H1 (cell line): ENCODE measurements at regions not wholly inside any gene's neighbourhood (a gene's known extent, or its start where the extent isn't known, plus 50 kb on each side); places are given as distances from the start of the nearest gene placed in this dataset.
"Not testable (repeated sequence)": the region's sequence is repeated elsewhere in the genome, so short reads cannot be mapped to it uniquely, and the experiment has no call there.

Experiments
- BRCA1 ChIP-seq: IDR thresholded peaks from 2 replicates; pipeline ENCODE4 v1.6.1; 2012; ENCODE audit warnings: low read depth, low read length, improper control_type of control experiment
- CTCF ChIP-seq, 3 experiments: IDR thresholded peaks; 1 replicate in 2 of 3; 2 replicates in 1 of 3; pipeline versions ENCODE4 v1.5.1 to v1.6.1; 2011; ENCODE audit warnings: low read length in 3 of 3, mild to moderate bottlenecking in 3 of 3, inconsistent platforms in 2 of 3, low read depth in 1 of 3, moderate library complexity in 1 of 3; ENCODE audit not compliant: insufficient read depth in 1 of 3; ENCODE audit errors: control extremely low read depth in 1 of 3
- JUND ChIP-seq: IDR thresholded peaks from 2 replicates; pipeline ENCODE4 v1.6.1; 2011; ENCODE audit warnings: mild to moderate bottlenecking, improper control_type of control experiment, low read length
- KDM1A ChIP-seq: fragments of 200-600, 300-600 bp; sonication (generic); IDR thresholded peaks from 2 replicates; pipeline ENCODE4 v1.7.1; 2016; ENCODE audit warnings: mild to moderate bottlenecking, low read length, borderline replicate concordance
- PHF8 ChIP-seq: fragments of 200-600 bp; sonication (generic); conservative IDR thresholded peaks from 2 replicates; pipeline ENCODE4 v1.7.1; 2012; ENCODE audit warnings: low read depth, mild to moderate bottlenecking, inconsistent platforms, low read length, moderate library complexity
- POLR2A ChIP-seq, 2 experiments: IDR thresholded peaks; 1 replicate in 1 of 2; 2 replicates in 1 of 2; pipeline ENCODE4 v1.6.1; 2011; ENCODE audit warnings: low read depth in 2 of 2, low read length in 2 of 2, mild to moderate bottlenecking in 2 of 2; ENCODE audit errors: control extremely low read depth in 1 of 2
- POLR2AphosphoS5 ChIP-seq: IDR thresholded peaks from 2 replicates; pipeline ENCODE4 v1.6.1; 2011; ENCODE audit warnings: low read depth, low read length
- POU5F1 ChIP-seq: IDR thresholded peaks from 2 replicates; pipeline ENCODE4 v1.6.1; 2011; ENCODE audit warnings: low read depth, mild to moderate bottlenecking, low read length, moderate library complexity
- SIN3A ChIP-seq, 2 experiments: IDR thresholded peaks in 1 of 2; conservative IDR thresholded peaks in 1 of 2; 2 replicates each; pipeline ENCODE4 v1.6.1; 2011 to 2012; ENCODE audit warnings: low read length in 2 of 2, improper control_type of control experiment in 1 of 2, low read depth in 1 of 2, mild to moderate bottlenecking in 1 of 2
- SRF ChIP-seq: IDR thresholded peaks from 2 replicates; pipeline ENCODE4 v1.6.1; 2011; ENCODE audit warnings: mild to moderate bottlenecking, low read depth, low read length, moderate library complexity

DNA sequence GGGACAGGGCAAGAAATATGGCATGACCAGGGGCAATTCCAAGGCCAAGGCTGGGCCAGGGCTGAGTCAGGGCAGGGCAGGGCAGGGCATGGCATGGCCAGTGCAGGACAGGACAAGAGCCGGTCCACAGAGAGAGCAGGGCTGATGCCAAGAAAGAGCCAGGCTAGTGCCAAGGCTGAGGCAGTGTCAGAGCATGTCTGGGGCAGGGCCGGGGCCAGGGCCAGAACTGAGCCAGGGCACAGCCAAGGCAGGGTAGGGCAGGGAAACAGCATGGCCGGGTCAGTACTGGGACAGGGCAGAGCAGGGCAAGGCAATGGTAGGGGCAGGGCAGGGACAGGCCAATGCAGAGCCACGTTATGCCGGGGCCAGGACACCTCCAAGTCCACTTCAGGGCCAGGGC, 403.9 kb downstream of the ZNF33B start:
- TF ChIP-seq JUND; CTCF (IDR thresholded peaks at IDR 0.05; ENCODE audit: control extremely low read depth in 1 of 3, insufficient read depth in 1 of 3, low read depth in 1 of 3, low read length in 3 of 3); POLR2A (IDR thresholded peaks at IDR 0.05; ENCODE audit: control extremely low read depth in 1 of 2, low read depth in 2 of 2, low read length in 2 of 2); POLR2AphosphoS5; SRF; PHF8; KDM1A; POU5F1; SIN3A (conservative IDR thresholded peaks at IDR 0.05 in 1 of 2, IDR thresholded peaks at IDR 0.05 in 1 of 2; ENCODE audit: low read depth in 1 of 2, low read length in 2 of 2); BRCA1: not testable (repeated sequence)
